ENCODE measurements at regions not wholly inside any gene's neighbourhood (a gene's known extent, or its start where the extent isn't known, plus 50 kb on each side); places are given as distances from the start of the nearest gene placed in this dataset.
"Not testable (repeated sequence)": the region's sequence is repeated elsewhere in the genome, so short reads cannot be mapped to it uniquely, and the experiment has no call there.

DNA sequence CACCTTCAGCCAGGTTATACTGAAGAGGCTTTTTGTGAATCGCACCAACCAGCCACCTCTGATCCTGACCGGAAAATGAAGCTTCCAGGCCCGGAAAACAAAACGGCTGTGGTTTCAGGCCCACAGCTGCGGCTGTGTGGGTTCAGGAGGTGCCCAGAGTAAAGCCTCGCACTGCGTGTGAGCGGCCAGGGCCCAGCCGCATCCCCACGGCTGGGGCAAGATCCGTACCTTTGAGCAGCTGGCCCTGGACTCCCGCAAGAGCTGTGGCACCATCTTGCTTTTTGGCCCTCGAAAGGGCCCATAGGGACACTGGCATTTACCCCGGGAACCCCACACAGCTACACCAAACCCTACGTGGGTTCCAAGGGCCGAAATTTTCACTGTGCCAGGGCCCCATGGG is 63.0 kb downstream of the GLUL start:
- Histone ChIP-seq H3K27me3 (ENCODE audit: insufficient read depth, low read length) (no peaks in the 10 kb centered on the region), H4K20me1 (ENCODE audit: insufficient read depth, low read length) (no peaks in the 10 kb centered on the region), H3K79me2 (ENCODE audit: insufficient read depth, low read length) (no peaks in the 10 kb centered on the region), H3K4me3 (ENCODE audit: low read depth, low read length, poor library complexity, severe bottlenecking) (no peak overlapping the region), H3K4me2 (ENCODE audit: low read length) (no peak overlapping the region), H3K4me1 (ENCODE audit: insufficient read depth, low read length, severe bottlenecking) (no peaks in the 10 kb centered on the region), H3K9me2 (ENCODE audit: low read depth, low read length) (no peaks in the 10 kb centered on the region), H3F3A (ENCODE audit: insufficient read depth, low read length) (no peaks in the 10 kb centered on the region), H3K27ac (ENCODE audit: low read depth, low read length, poor library complexity, severe bottlenecking) (no peak overlapping the region), H3K9ac (ENCODE audit: low read length) (no peak overlapping the region), H3K36me3 (ENCODE audit: insufficient read depth, low read length) (no peaks in the 10 kb centered on the region), H2AFZ (ENCODE audit: low read length) (no peak overlapping the region), H3K9me3 (ENCODE audit: low read length) (no peaks in the 10 kb centered on the region)
- no peak for TF ChIP-seq EZH2 (IDR thresholded peaks at IDR 0.05; ENCODE audit: borderline replicate concordance, low read length)
- TF ChIP-seq, protein P1, sequence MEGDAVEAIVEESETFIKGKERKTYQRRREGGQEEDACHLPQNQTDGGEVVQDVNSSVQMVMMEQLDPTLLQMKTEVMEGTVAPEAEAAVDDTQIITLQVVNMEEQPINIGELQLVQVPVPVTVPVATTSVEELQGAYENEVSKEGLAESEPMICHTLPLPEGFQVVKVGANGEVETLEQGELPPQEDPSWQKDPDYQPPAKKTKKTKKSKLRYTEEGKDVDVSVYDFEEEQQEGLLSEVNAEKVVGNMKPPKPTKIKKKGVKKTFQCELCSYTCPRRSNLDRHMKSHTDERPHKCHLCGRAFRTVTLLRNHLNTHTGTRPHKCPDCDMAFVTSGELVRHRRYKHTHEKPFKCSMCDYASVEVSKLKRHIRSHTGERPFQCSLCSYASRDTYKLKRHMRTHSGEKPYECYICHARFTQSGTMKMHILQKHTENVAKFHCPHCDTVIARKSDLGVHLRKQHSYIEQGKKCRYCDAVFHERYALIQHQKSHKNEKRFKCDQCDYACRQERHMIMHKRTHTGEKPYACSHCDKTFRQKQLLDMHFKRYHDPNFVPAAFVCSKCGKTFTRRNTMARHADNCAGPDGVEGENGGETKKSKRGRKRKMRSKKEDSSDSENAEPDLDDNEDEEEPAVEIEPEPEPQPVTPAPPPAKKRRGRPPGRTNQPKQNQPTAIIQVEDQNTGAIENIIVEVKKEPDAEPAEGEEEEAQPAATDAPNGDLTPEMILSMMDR (IDR thresholded peaks at IDR 0.05; ENCODE audit: low read length) = no peak

DNA sequence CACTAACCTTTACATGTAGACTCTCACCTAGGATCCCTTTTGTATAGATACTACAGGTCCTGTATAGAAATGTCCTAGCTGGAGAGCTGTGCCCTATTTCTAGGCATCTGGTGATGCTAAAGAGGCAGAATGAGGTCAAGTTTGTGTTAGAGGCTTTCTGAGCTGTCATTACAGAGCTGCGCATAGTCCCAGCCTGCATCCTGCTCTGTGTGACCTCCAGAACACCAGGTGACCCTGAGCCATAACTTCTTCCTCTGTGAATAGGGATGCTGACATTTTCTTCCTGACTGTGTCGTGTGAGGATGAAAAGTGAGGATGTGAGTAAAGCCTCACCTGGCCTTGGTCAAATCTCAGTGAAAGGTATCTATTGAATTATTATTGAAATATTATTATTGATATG is 66.3 kb downstream of the GLUL start:
- TF ChIP-seq EZH2 (IDR thresholded peaks at IDR 0.05; ENCODE audit: borderline replicate concordance, low read length) = no peak
- TF ChIP-seq, protein P1 (IDR thresholded peaks at IDR 0.05; ENCODE audit: low read length) = no peak
- no peak overlapping the region for H3K4me2 ChIP-seq (ENCODE audit: low read length)
- H3K9me2 ChIP-seq (ENCODE audit: low read depth, low read length) = no peaks in the 10 kb centered on the region
- no peaks in the 10 kb centered on the region for H3K27me3 ChIP-seq (ENCODE audit: insufficient read depth, low read length)
- H3K36me3 ChIP-seq (ENCODE audit: insufficient read depth, low read length) = no peaks in the 10 kb centered on the region
- H3K4me1 ChIP-seq (ENCODE audit: insufficient read depth, low read length, severe bottlenecking) = no peaks in the 10 kb centered on the region
- H3F3A ChIP-seq (ENCODE audit: insufficient read depth, low read length) = no peaks in the 10 kb centered on the region
- H3K9me3 ChIP-seq (ENCODE audit: low read length) = no peaks in the 10 kb centered on the region
- H3K27ac ChIP-seq (ENCODE audit: low read depth, low read length, poor library complexity, severe bottlenecking) = no peak overlapping the region
- no peaks in the 10 kb centered on the region for H3K79me2 ChIP-seq (ENCODE audit: insufficient read depth, low read length)
- no peak overlapping the region for H3K9ac ChIP-seq (ENCODE audit: low read length)
- no peak overlapping the region for H3K4me3 ChIP-seq (ENCODE audit: low read depth, low read length, poor library complexity, severe bottlenecking)
- H2AFZ ChIP-seq (ENCODE audit: low read length) = no peak overlapping the region
- no peaks in the 10 kb centered on the region for H4K20me1 ChIP-seq (ENCODE audit: insufficient read depth, low read length)

DNA sequence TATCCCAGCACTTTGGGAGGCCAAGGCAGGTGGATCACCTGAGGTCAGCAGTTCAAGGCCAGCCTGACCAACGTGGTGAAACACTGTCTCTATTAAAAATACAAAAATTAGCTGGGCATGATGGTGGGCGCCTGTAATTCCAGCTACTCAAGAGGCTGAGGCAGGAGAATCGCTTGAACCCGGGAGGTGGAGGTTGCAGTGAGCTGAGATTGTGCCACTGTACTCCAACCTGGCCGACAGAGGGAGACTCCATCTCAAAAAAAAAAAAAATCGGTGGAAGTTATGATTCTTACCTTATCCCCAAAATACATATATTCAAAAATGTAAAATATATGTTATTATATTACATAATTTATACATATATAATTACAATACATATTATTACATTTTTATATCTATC is 70.1 kb downstream of the GLUL start:
- not testable (repeated sequence) for H3F3A ChIP-seq (ENCODE audit: insufficient read depth, low read length); H3K4me2 ChIP-seq (ENCODE audit: low read length); H3K36me3 ChIP-seq (ENCODE audit: insufficient read depth, low read length); H3K9me3 ChIP-seq (ENCODE audit: low read length); H3K4me1 ChIP-seq (ENCODE audit: insufficient read depth, low read length, severe bottlenecking); H3K4me3 ChIP-seq (ENCODE audit: low read depth, low read length, poor library complexity, severe bottlenecking); H3K27me3 ChIP-seq (ENCODE audit: insufficient read depth, low read length); H3K9ac ChIP-seq (ENCODE audit: low read length); H3K79me2 ChIP-seq (ENCODE audit: insufficient read depth, low read length); H3K9me2 ChIP-seq (ENCODE audit: low read depth, low read length); H4K20me1 ChIP-seq (ENCODE audit: insufficient read depth, low read length); H2AFZ ChIP-seq (ENCODE audit: low read length); H3K27ac ChIP-seq (ENCODE audit: low read depth, low read length, poor library complexity, severe bottlenecking)

DNA sequence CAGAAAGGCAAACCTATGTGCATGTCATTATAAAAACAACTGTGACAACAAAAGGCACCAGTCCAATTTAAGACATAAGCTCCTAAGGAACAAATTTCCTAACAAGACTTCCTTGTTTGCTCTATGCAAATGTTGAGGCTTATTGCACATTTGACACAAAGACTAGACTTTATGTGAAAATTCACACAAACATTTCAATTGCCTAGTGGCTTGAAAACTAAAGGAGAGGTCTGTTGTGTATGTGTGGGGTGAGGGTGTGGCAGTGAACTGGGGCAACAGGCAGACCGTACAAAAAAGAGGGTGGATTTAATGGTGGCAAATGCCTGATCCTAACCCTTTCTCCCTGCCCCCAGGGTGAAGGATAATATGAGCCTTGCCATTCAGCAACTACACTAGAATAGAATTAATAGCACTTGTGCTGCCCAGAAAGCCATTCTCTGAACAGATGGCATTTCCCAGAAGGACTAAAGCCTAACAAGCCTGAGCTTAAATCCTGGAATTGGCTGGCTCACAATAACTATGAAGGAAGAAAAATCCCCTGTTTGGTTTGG is 73.9 kb downstream of the GLUL start:
- no peaks in the 10 kb centered on the region for H3K36me3 ChIP-seq (ENCODE audit: insufficient read depth, low read length)
- no peaks in the 10 kb centered on the region for H3K4me1 ChIP-seq (ENCODE audit: insufficient read depth, low read length, severe bottlenecking)
- no peaks in the 10 kb centered on the region for H3F3A ChIP-seq (ENCODE audit: insufficient read depth, low read length)
- H3K27me3 ChIP-seq (ENCODE audit: insufficient read depth, low read length) = no peaks in the 10 kb centered on the region
- H3K4me3 ChIP-seq (ENCODE audit: low read depth, low read length, poor library complexity, severe bottlenecking) = no peak overlapping the region
- H3K27ac ChIP-seq (ENCODE audit: low read depth, low read length, poor library complexity, severe bottlenecking) = no peak overlapping the region
- no peaks in the 10 kb centered on the region for H4K20me1 ChIP-seq (ENCODE audit: insufficient read depth, low read length)
- H3K9me3 ChIP-seq (ENCODE audit: low read length) = no peaks in the 10 kb centered on the region
- H3K4me2 ChIP-seq (ENCODE audit: low read length) = no peak overlapping the region
- no peaks in the 10 kb centered on the region for H3K9me2 ChIP-seq (ENCODE audit: low read depth, low read length)
- H2AFZ ChIP-seq (ENCODE audit: low read length) = no peak overlapping the region
- H3K79me2 ChIP-seq (ENCODE audit: insufficient read depth, low read length) = no peaks in the 10 kb centered on the region
- TF ChIP-seq, protein P1 (IDR thresholded peaks at IDR 0.05; ENCODE audit: low read length) = no peak
- TF ChIP-seq EZH2 (IDR thresholded peaks at IDR 0.05; ENCODE audit: borderline replicate concordance, low read length) = no peak
- no peak overlapping the region for H3K9ac ChIP-seq (ENCODE audit: low read length)

DNA sequence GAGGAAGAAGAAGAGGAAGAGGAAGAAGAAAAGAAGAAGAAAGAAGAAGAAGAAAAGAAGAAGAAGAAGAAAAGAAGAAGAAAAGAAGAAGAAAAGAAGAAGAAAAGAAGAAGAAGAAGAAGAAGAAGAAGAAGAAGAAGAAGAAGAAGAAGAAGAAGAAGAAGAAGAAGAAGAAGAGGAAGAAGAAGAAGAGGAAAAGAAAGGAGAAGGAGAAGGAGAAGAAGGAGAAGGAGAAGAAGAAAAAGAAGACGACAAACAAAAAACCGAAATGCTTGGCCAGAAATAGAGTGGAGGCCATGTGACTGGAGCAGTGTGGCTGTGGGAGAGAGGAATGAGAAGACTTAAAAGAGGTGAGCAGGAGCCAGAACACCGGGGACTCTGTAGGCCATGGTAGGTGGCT is 75.1 kb downstream of the GLUL start:
- not testable (repeated sequence) for H3K36me3 ChIP-seq (ENCODE audit: insufficient read depth, low read length); H3K4me1 ChIP-seq (ENCODE audit: insufficient read depth, low read length, severe bottlenecking); H3K4me3 ChIP-seq (ENCODE audit: low read depth, low read length, poor library complexity, severe bottlenecking); H3F3A ChIP-seq (ENCODE audit: insufficient read depth, low read length); H4K20me1 ChIP-seq (ENCODE audit: insufficient read depth, low read length); H2AFZ ChIP-seq (ENCODE audit: low read length); H3K27ac ChIP-seq (ENCODE audit: low read depth, low read length, poor library complexity, severe bottlenecking); H3K9ac ChIP-seq (ENCODE audit: low read length); H3K4me2 ChIP-seq (ENCODE audit: low read length); H3K79me2 ChIP-seq (ENCODE audit: insufficient read depth, low read length); H3K9me2 ChIP-seq (ENCODE audit: low read depth, low read length); H3K9me3 ChIP-seq (ENCODE audit: low read length); H3K27me3 ChIP-seq (ENCODE audit: insufficient read depth, low read length)

Measured in OCI-LY1 (cell line).